Trophoblast cell (in vitro differentiated cells and primary cell): ENCODE measurements at regions not wholly inside any gene's neighbourhood (a gene's known extent, or its start where the extent isn't known, plus 50 kb on each side); places are given as distances from the start of the nearest gene placed in this dataset.

Source experiments
- DNase-seq, 2 donors: peaks; one replicate each; pipeline ENCODE4 v3.0.0-alpha.2; 2016
- H2AFZ ChIP-seq: 2 replicates; pipeline ENCODE4 v1.6.1; 2013; ENCODE audit warnings: low read length, moderate library complexity, mild to moderate bottlenecking; ENCODE audit not compliant: insufficient read depth, poor library complexity
- H2AK5ac ChIP-seq: 2 replicates; pipeline ENCODE4 v1.6.1; 2013; ENCODE audit warnings: mild to moderate bottlenecking, low read length
- H2BK120ac ChIP-seq: 2 replicates; pipeline ENCODE4 v1.6.1; 2013; ENCODE audit warnings: low read length, mild to moderate bottlenecking, moderate library complexity; ENCODE audit not compliant: insufficient read depth, poor library complexity
- H2BK12ac ChIP-seq: 2 replicates; pipeline ENCODE4 v1.6.1; 2013; ENCODE audit warnings: mild to moderate bottlenecking, low read length, moderate library complexity
- H2BK5ac ChIP-seq: 2 replicates; pipeline ENCODE4 v1.6.1; 2013; ENCODE audit warnings: low read length, low read depth, moderate library complexity, mild to moderate bottlenecking; ENCODE audit not compliant: poor library complexity
- H3K14ac ChIP-seq: 2 replicates; pipeline ENCODE4 v1.6.1; 2013; ENCODE audit warnings: mild to moderate bottlenecking, low read length
- H3K18ac ChIP-seq: 2 replicates; pipeline ENCODE4 v1.6.1; 2013; ENCODE audit warnings: mild to moderate bottlenecking, low read length
- H3K23ac ChIP-seq: 2 replicates; pipeline ENCODE4 v1.6.1; 2013; ENCODE audit warnings: low read length
- H3K27ac ChIP-seq: 2 replicates; pipeline ENCODE4 v1.5.1; 2013; ENCODE audit warnings: low read depth, mild to moderate bottlenecking, inconsistent platforms, low read length, moderate library complexity
- H3K27me3 ChIP-seq: 2 replicates; pipeline ENCODE4 v1.6.1; 2013; ENCODE audit warnings: inconsistent platforms, mild to moderate bottlenecking, low read length, moderate library complexity; ENCODE audit not compliant: insufficient read depth
- H3K36me3 ChIP-seq, 2 experiments: 1 replicate in 1 of 2; 2 replicates in 1 of 2; pipeline ENCODE4 v1.6.1; 2013; ENCODE audit warnings: low read length in 2 of 2, mild to moderate bottlenecking in 2 of 2, moderate library complexity in 1 of 2; ENCODE audit not compliant: insufficient read depth in 2 of 2, control insufficient read depth in 1 of 2
- H3K4ac ChIP-seq: 2 replicates; pipeline ENCODE4 v1.6.1; 2013; ENCODE audit warnings: low read depth, mild to moderate bottlenecking, low read length, moderate library complexity
- H3K4me1 ChIP-seq, 2 experiments: 1 replicate in 1 of 2; 2 replicates in 1 of 2; pipeline ENCODE4 v1.6.1; 2013; ENCODE audit warnings: low read length in 2 of 2, mild to moderate bottlenecking in 2 of 2, moderate library complexity in 1 of 2; ENCODE audit not compliant: insufficient read depth in 2 of 2, control insufficient read depth in 1 of 2
- H3K4me2 ChIP-seq: 2 replicates; pipeline ENCODE4 v1.6.1; 2013; ENCODE audit warnings: inconsistent platforms, mild to moderate bottlenecking, low read length, moderate library complexity
- H3K4me3 ChIP-seq: 2 replicates; pipeline ENCODE4 v1.5.1; 2013; ENCODE audit warnings: mild to moderate bottlenecking, low read depth, low read length, inconsistent platforms
- H3K79me1 ChIP-seq: one replicate; pipeline ENCODE4 v1.6.1; 2013; ENCODE audit warnings: low read length
- H3K79me2 ChIP-seq: 2 replicates; pipeline ENCODE4 v1.6.1; 2013; ENCODE audit warnings: low read length, mild to moderate bottlenecking; ENCODE audit not compliant: control insufficient read depth, insufficient read depth, poor library complexity
- H3K9ac ChIP-seq: 2 replicates; pipeline ENCODE4 v1.6.1; 2013; ENCODE audit warnings: mild to moderate bottlenecking, low read length
- H3K9me3 ChIP-seq: 2 replicates; pipeline ENCODE4 v1.6.1; 2013; ENCODE audit warnings: low read depth, mild to moderate bottlenecking, control low read depth, inconsistent platforms, low read length; ENCODE audit not compliant: insufficient read depth
- H4K12ac ChIP-seq: 2 replicates; pipeline ENCODE4 v1.6.1; 2013; ENCODE audit warnings: low read depth, mild to moderate bottlenecking, low read length, moderate library complexity
- H4K8ac ChIP-seq: 2 replicates; pipeline ENCODE4 v1.6.1; 2013; ENCODE audit warnings: low read depth, mild to moderate bottlenecking, low read length, moderate library complexity
- H4K91ac ChIP-seq: one replicate; pipeline ENCODE4 v1.6.1; 2013; ENCODE audit warnings: low read depth, mild to moderate bottlenecking, low read length, moderate library complexity
- WGBS: extraction: QIAGEN DNeasy Blood & Tissue Kit; methylation state at CpG from one replicate; pipeline ENCODE4 v1.1.7; 2013; ENCODE audit warnings: missing lambda C conversion rate; ENCODE audit not compliant: insufficient read length, insufficient coverage; ENCODE audit errors: extremely low coverage; 5-methylcytosine and 5-hydroxymethylcytosine counted together

GRCh38 chr2:61705625-61706024, 148.2 kb downstream of the FAM161A start:
- WGBS, result no CpG with 5 or more reads among the region's 5 CpGs
- H3K4me1 ChIP-seq, result no peaks in the 10 kb centered on the region
- no peak overlapping the region for H3K14ac ChIP-seq
- no peak overlapping the region for H3K18ac ChIP-seq
- H3K4me2 ChIP-seq, result no peak overlapping the region
- no peak overlapping the region for H3K9ac ChIP-seq
- H3K36me3 ChIP-seq, result no peaks in the 10 kb centered on the region
- DNase-seq, result no peak
- H2BK5ac ChIP-seq, result no peak overlapping the region
- no peaks in the 10 kb centered on the region for H3K9me3 ChIP-seq
- H3K23ac ChIP-seq, result no peak overlapping the region
- H3K79me1 ChIP-seq, result no peaks in the 10 kb centered on the region
- H3K79me2 ChIP-seq, result no peaks in the 10 kb centered on the region
- H2AFZ ChIP-seq, result no peak overlapping the region
- no peak overlapping the region for H3K4ac ChIP-seq
- no peak overlapping the region for H2BK12ac ChIP-seq
- H2BK120ac ChIP-seq, result no peak overlapping the region
- no peaks in the 10 kb centered on the region for H3K27me3 ChIP-seq
- H4K8ac ChIP-seq, result no peak overlapping the region
- no peak overlapping the region for H2AK5ac ChIP-seq
- no peak overlapping the region for H3K4me3 ChIP-seq
- no peak overlapping the region for H4K91ac ChIP-seq
- no peak overlapping the region for H3K27ac ChIP-seq
- no peak overlapping the region for H4K12ac ChIP-seq

DNA sequence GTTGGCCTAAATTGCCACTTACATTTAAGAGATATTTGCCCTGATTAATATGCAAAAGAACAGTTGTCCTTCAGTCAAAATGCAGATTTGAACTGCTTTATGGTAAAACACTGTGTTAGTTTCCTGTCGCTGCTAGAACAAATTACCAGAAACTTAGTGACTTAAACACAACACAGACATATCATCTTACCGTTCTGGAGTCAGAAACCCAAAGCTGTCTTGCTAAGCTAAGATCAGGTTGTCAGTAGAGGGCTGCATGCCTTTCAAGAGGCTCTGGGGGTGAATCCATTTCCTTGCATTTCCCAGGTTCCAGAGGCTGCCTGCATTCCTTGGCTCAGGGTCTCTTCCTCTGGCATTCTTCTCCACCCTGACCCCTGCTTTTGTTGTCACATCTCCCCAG, 149.5 kb downstream of the FAM161A start:
- Histone ChIP-seq H3K27me3 (no peaks in the 10 kb centered on the region), H3K18ac (no peak overlapping the region), H3K36me3 (no peaks in the 10 kb centered on the region), H2BK5ac (no peak overlapping the region), H2BK12ac (no peak overlapping the region), H4K8ac (no peak overlapping the region), H3K9ac (no peak overlapping the region), H2AK5ac (no peak overlapping the region), H3K9me3 (no peaks in the 10 kb centered on the region), H2BK120ac (no peak overlapping the region), H3K4ac (no peak overlapping the region), H3K79me2 (no peaks in the 10 kb centered on the region), H3K79me1 (no peaks in the 10 kb centered on the region), H3K4me3 (no peak overlapping the region), H4K91ac (no peak overlapping the region), H3K4me1 (no peaks in the 10 kb centered on the region), H3K4me2 (no peak overlapping the region), H3K23ac (no peak overlapping the region), H2AFZ (no peak overlapping the region), H3K27ac (no peak overlapping the region), H3K14ac (no peak overlapping the region), H4K12ac (no peak overlapping the region)
- DNase-seq, result no peak
- no CpG with 5 or more reads among the region's 2 CpGs for WGBS

DNA sequence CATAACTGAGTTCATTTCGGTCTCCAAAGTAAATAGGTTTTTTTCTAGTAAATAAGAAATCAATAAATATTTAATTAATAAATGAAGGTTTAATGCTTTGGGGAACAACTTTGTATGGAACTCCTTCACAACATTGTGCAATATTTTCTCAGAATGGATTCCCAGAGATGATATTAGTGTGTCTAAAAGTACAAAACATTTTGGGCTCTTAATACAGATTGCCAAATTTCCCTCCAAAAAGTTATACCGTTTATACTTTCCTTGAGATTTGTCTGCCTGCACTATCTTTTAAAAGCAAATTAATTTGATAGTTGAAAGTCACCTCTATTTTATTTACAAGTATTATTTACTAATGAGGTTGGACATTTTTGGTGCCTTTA, 151.8 kb downstream of the FAM161A start:
- Histone ChIP-seq H2BK12ac (no peak overlapping the region), H3K79me2 (no peaks in the 10 kb centered on the region), H2AK5ac (no peak overlapping the region), H3K4me2 (no peak overlapping the region), H3K18ac (no peak overlapping the region), H3K9me3 (no peaks in the 10 kb centered on the region), H2BK5ac (no peak overlapping the region), H4K8ac (no peak overlapping the region), H2BK120ac (no peak overlapping the region), H3K4ac (no peak overlapping the region), H3K4me1 (no peaks in the 10 kb centered on the region), H3K36me3 (peaks cover 0 to 1% of the 10 kb centered on the region in 2 experiments), H3K14ac (no peak overlapping the region), H4K91ac (no peak overlapping the region), H3K9ac (no peak overlapping the region), H4K12ac (no peak overlapping the region), H3K27ac (no peak overlapping the region), H3K27me3 (no peaks in the 10 kb centered on the region), H3K79me1 (no peaks in the 10 kb centered on the region), H3K4me3 (no peak overlapping the region), H2AFZ (no peak overlapping the region), H3K23ac (no peak overlapping the region)
- WGBS, result no CpG with 5 or more reads among the region's 2 CpGs
- no peak for DNase-seq

GRCh38 chr2:61700464-61700863, 153.4 kb downstream of the FAM161A start:
- H2AK5ac ChIP-seq, result no peak overlapping the region
- H4K8ac ChIP-seq, result no peak overlapping the region
- no peak overlapping the region for H3K9ac ChIP-seq
- no peak overlapping the region for H2BK12ac ChIP-seq
- DNase-seq, result no peak
- H3K23ac ChIP-seq, result no peak overlapping the region
- H3K4me1 ChIP-seq, result no peaks in the 10 kb centered on the region
- no peaks in the 10 kb centered on the region for H3K27me3 ChIP-seq
- no CpG with 5 or more reads among the region's 4 CpGs for WGBS
- H2BK5ac ChIP-seq, result no peak overlapping the region
- H3K4me2 ChIP-seq, result no peak overlapping the region
- H3K4me3 ChIP-seq, result no peak overlapping the region
- H2AFZ ChIP-seq, result no peak overlapping the region
- no peaks in the 10 kb centered on the region for H3K9me3 ChIP-seq
- H2BK120ac ChIP-seq, result no peak overlapping the region
- no peak overlapping the region for H3K14ac ChIP-seq
- no peak overlapping the region for H3K27ac ChIP-seq
- H3K4ac ChIP-seq, result no peak overlapping the region
- no peak overlapping the region for H4K91ac ChIP-seq
- H3K79me1 ChIP-seq, result no peaks in the 10 kb centered on the region
- H3K36me3 ChIP-seq, result peaks cover 0 to 1% of the 10 kb centered on the region in 2 experiments
- H3K79me2 ChIP-seq, result no peaks in the 10 kb centered on the region
- H4K12ac ChIP-seq, result no peak overlapping the region
- no peak overlapping the region for H3K18ac ChIP-seq
